ENCODE measurements at regions not wholly inside any gene's neighbourhood (a gene's known extent, or its start where the extent isn't known, plus 50 kb on each side); places are given as distances from the start of the nearest gene placed in this dataset.

DNA sequence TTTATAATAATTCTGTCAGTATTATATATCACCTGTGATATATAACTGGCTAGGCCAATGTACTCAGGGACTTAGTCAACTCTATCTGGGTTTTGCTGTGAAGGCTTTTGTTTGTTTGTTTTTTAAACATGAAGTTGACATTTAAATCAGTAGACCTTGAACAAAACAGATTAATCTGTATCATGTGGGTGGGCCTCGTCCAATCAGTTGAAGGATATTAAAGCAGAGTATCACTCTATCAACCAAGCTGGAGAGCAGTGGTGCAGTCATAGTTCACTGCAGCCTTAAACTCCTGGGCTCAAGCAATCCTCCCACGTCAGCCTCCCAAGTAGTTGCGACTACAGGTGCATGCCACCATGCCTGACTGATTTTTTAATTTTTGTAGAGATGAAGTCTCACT lies 870.2 kb downstream of the TYW1 start:
- TF ChIP-seq, protein P1, sequence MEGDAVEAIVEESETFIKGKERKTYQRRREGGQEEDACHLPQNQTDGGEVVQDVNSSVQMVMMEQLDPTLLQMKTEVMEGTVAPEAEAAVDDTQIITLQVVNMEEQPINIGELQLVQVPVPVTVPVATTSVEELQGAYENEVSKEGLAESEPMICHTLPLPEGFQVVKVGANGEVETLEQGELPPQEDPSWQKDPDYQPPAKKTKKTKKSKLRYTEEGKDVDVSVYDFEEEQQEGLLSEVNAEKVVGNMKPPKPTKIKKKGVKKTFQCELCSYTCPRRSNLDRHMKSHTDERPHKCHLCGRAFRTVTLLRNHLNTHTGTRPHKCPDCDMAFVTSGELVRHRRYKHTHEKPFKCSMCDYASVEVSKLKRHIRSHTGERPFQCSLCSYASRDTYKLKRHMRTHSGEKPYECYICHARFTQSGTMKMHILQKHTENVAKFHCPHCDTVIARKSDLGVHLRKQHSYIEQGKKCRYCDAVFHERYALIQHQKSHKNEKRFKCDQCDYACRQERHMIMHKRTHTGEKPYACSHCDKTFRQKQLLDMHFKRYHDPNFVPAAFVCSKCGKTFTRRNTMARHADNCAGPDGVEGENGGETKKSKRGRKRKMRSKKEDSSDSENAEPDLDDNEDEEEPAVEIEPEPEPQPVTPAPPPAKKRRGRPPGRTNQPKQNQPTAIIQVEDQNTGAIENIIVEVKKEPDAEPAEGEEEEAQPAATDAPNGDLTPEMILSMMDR (conservative IDR thresholded peaks at IDR 0.05; ENCODE audit: low read length): no peak
- no peak for TF ChIP-seq EZH2phosphoT487 (IDR thresholded peaks at IDR 0.05; ENCODE audit: borderline replicate concordance)
